ENCODE measurements at regions not wholly inside any gene's neighbourhood (a gene's known extent, or its start where the extent isn't known, plus 50 kb on each side); places are given as distances from the start of the nearest gene placed in this dataset.

- no peaks in the 10 kb centered on the region for H3K4me1 Mint-ChIP-seq
- ATAC-seq, result no peak
Measured at GRCh38 chr16:49056546-49056945, 225.1 kb downstream of the CBLN1 start.

GRCh38 chr16:49055824-49056545 is 225.7 kb downstream of the CBLN1 start:
- Mint-ChIP-seq H3K27me3 (no peaks in the 10 kb centered on the region), H3K4me3 (no peak overlapping the region), H3K4me1 (no peaks in the 10 kb centered on the region), H3K36me3 (ENCODE audit: low read depth) (no peaks in the 10 kb centered on the region), H3K27ac (no peak overlapping the region)
- H3K9me3 ChIP-seq (ENCODE audit: control insufficient read depth, low read length, poor library complexity, severe bottlenecking), result no peaks in the 10 kb centered on the region
- DNase-seq (no peak), ATAC-seq (no peak)

More at GRCh38 chr16:49056546-49056945, 225.1 kb downstream of the CBLN1 start:
- no peak for DNase-seq
- no peaks in the 10 kb centered on the region for H3K9me3 ChIP-seq (ENCODE audit: control insufficient read depth, low read length, poor library complexity, severe bottlenecking)
- Mint-ChIP-seq H3K27ac (no peak overlapping the region), H3K36me3 (ENCODE audit: low read depth) (no peaks in the 10 kb centered on the region), H3K4me3 (no peak overlapping the region), H3K27me3 (no peaks in the 10 kb centered on the region)

GRCh38 chr16:49055291-49055690 is 226.3 kb downstream of the CBLN1 start:
- no peak for ATAC-seq
- H3K36me3 Mint-ChIP-seq (ENCODE audit: low read depth), result no peaks in the 10 kb centered on the region
- H3K4me3 Mint-ChIP-seq, result no peak overlapping the region
- no peaks in the 10 kb centered on the region for H3K4me1 Mint-ChIP-seq
- no peak overlapping the region for H3K27ac Mint-ChIP-seq
- H3K27me3 Mint-ChIP-seq, result no peaks in the 10 kb centered on the region
- no peak for DNase-seq
- H3K9me3 ChIP-seq (ENCODE audit: control insufficient read depth, low read length, poor library complexity, severe bottlenecking), result no peaks in the 10 kb centered on the region

GRCh38 chr16:49054606-49055005 is 227.0 kb downstream of the CBLN1 start:
- Mint-ChIP-seq H3K36me3 (ENCODE audit: low read depth) (no peaks in the 10 kb centered on the region), H3K4me3 (no peak overlapping the region), H3K27me3 (no peaks in the 10 kb centered on the region), H3K27ac (no peak overlapping the region), H3K4me1 (no peaks in the 10 kb centered on the region)
- H3K9me3 ChIP-seq (ENCODE audit: control insufficient read depth, low read length, poor library complexity, severe bottlenecking), result no peaks in the 10 kb centered on the region
- no peak for DNase-seq
- no peak for ATAC-seq

DNA sequence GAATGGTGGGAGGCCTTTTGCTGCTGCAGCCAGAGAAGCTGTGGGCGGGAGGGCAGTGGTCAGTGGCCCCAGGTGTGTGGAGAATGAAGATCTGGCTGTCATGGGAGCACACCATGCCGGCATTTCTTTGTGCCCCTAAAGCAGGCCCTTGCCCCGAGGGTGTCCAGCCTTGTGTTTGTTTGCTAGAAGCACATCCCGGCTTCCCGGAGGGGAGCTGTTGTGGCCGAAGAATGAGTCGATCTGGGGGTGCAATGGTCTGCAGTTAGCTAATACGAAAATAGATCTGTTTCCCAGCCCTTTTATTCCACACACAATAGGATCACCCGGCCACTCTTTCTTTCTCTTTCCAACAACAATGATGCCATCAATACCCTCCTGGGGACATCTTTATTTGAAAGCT is 228.8 kb downstream of the CBLN1 start:
- ATAC-seq, result no peak
- no peaks in the 10 kb centered on the region for H3K36me3 Mint-ChIP-seq (ENCODE audit: low read depth)
- no peak for DNase-seq
- no peaks in the 10 kb centered on the region for H3K9me3 ChIP-seq (ENCODE audit: control insufficient read depth, low read length, poor library complexity, severe bottlenecking)
- no peak overlapping the region for H3K4me3 Mint-ChIP-seq
- H3K4me1 Mint-ChIP-seq, result no peaks in the 10 kb centered on the region
- H3K27me3 Mint-ChIP-seq, result no peaks in the 10 kb centered on the region
- no peak overlapping the region for H3K27ac Mint-ChIP-seq

DNA sequence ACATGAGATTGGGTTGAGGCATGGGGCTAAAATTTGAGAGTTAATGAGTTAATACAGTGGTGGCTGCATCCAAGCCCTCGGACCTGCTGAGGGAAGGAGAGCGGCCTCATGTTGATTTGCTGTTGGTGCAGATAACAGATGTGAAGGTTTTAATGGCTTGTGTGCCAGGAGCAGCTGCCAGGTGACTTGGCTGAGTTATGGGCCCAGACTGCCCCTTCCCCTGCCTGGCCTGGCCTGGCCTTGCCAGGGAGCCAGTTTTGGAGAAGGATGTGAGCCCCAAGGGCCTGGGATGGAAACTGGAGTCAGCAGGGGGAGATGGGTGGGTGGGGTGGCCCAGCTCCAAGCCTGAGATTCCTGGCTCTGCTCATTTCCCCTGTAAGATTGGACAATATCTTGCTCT is 230.1 kb downstream of the CBLN1 start:
- no peaks in the 10 kb centered on the region for H3K27me3 Mint-ChIP-seq
- H3K4me3 Mint-ChIP-seq, result no peak overlapping the region
- H3K9me3 ChIP-seq (ENCODE audit: control insufficient read depth, low read length, poor library complexity, severe bottlenecking), result no peaks in the 10 kb centered on the region
- no peak for ATAC-seq
- no peaks in the 10 kb centered on the region for H3K36me3 Mint-ChIP-seq (ENCODE audit: low read depth)
- DNase-seq, result no peak
- H3K4me1 Mint-ChIP-seq, result no peaks in the 10 kb centered on the region
- H3K27ac Mint-ChIP-seq, result no peak overlapping the region

DNA sequence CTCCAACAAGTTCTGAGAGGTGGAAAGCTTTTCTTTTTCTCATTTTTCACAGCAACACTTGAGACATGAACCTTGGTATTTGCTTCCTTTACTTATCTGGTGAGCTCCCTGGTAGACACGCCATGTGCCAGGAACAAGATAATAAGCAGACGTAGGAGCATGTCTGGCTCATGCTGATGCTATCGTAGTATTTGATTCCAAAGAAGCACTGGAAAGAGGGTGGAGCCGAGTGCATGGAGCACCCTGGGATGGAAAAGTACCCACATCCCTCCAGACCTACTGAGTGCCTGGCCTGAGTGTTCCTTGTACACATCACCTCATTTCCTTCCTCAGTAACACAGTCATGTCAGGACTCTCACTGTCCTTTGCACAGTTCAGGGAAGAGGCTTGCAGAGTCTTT is 231.0 kb downstream of the CBLN1 start:
- no peaks in the 10 kb centered on the region for H3K36me3 Mint-ChIP-seq (ENCODE audit: low read depth)
- no peaks in the 10 kb centered on the region for H3K9me3 ChIP-seq (ENCODE audit: control insufficient read depth, low read length, poor library complexity, severe bottlenecking)
- DNase-seq (no peak), ATAC-seq (no peak)
- H3K4me3 Mint-ChIP-seq, result no peak overlapping the region
- no peaks in the 10 kb centered on the region for H3K27me3 Mint-ChIP-seq
- no peaks in the 10 kb centered on the region for H3K4me1 Mint-ChIP-seq
- no peak overlapping the region for H3K27ac Mint-ChIP-seq

DNA sequence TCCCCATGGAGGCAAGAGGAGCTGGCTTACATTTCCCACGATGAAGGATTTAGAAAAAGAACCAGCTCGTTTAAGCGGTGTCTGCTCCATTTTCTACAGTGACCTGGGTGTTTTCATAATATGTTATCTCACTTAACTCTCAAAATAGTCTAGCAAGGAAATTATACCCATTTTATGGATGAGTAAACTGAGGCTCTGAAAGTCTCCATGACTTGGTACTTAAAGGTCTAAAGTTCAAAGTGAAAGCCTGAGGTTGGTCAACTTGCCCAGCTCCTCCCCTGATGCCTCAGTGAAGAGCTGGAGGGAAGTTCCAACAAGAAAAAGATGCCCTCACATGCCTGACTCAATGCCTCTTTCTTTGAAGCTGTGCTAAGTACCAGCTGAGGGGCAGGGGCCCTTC is 232.0 kb downstream of the CBLN1 start:
- no peaks in the 10 kb centered on the region for H3K9me3 ChIP-seq (ENCODE audit: control insufficient read depth, low read length, poor library complexity, severe bottlenecking)
- Mint-ChIP-seq H3K27me3 (no peaks in the 10 kb centered on the region), H3K4me3 (no peak overlapping the region), H3K4me1 (no peaks in the 10 kb centered on the region), H3K36me3 (ENCODE audit: low read depth) (no peaks in the 10 kb centered on the region), H3K27ac (no peak overlapping the region)
- no peak for ATAC-seq
- no peak for DNase-seq

DNA sequence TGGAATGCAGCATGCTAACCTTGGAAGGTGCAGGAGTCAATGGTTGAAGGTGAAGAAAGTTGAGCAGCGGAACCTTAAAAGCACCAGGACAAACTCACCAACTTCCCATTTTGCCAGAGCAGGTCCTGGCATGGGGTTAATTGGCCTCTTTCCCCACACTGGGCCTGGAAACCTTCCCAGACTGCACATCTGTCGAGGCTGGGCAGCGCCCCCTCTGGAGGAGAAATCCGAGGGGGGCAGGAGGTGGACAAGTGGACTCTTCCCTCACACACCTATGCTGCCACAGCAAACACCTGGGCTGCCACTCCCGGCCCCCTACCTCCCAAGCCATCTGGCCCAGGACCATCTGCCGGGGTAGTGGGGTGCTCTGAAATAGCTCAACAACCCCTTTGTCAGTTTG is 232.4 kb downstream of the CBLN1 start:
- no peak overlapping the region for H3K4me3 Mint-ChIP-seq
- no peak for DNase-seq
- no peaks in the 10 kb centered on the region for H3K4me1 Mint-ChIP-seq
- H3K9me3 ChIP-seq (ENCODE audit: control insufficient read depth, low read length, poor library complexity, severe bottlenecking), result no peaks in the 10 kb centered on the region
- H3K27me3 Mint-ChIP-seq, result no peaks in the 10 kb centered on the region
- H3K27ac Mint-ChIP-seq, result no peak overlapping the region
- no peaks in the 10 kb centered on the region for H3K36me3 Mint-ChIP-seq (ENCODE audit: low read depth)
- no peak for ATAC-seq

DNA sequence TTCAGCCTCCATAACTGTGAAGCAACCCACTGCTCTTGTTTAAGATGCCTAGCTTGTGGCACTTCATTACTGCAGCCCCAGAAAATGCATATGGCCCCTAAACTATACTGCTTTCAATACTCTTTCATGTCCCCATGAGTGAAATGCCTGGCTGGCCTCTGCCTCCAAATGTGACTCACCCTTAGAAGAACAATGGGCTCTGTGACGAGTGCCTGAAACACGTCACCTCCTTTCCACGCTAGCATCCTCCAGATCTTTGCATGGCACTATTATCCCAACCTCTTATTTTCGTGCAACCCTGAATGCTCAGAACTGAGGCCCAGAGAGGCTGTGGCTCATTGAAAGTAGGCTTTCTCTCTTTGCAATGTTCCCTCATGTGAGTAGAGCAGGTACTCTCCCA is 233.1 kb downstream of the CBLN1 start:
- no peak overlapping the region for H3K27ac Mint-ChIP-seq
- H3K4me3 Mint-ChIP-seq, result no peak overlapping the region

GRCh38 chr16:49036126-49036525 is 245.5 kb downstream of the CBLN1 start:
- no peak for ATAC-seq
- H3K9me3 ChIP-seq (ENCODE audit: control insufficient read depth, low read length, poor library complexity, severe bottlenecking), result no peaks in the 10 kb centered on the region
- no peaks in the 10 kb centered on the region for H3K27me3 Mint-ChIP-seq
- H3K36me3 Mint-ChIP-seq (ENCODE audit: low read depth), result no peaks in the 10 kb centered on the region
- no peak for DNase-seq
- H3K4me1 Mint-ChIP-seq, result no peaks in the 10 kb centered on the region
- H3K4me3 Mint-ChIP-seq, result no peak overlapping the region
- no peak overlapping the region for H3K27ac Mint-ChIP-seq

More for the DNA sequence above, 233.1 kb downstream of the CBLN1 start:
- H3K27me3 Mint-ChIP-seq, result no peaks in the 10 kb centered on the region
- no peak for ATAC-seq
- no peaks in the 10 kb centered on the region for H3K4me1 Mint-ChIP-seq
- H3K9me3 ChIP-seq (ENCODE audit: control insufficient read depth, low read length, poor library complexity, severe bottlenecking), result no peaks in the 10 kb centered on the region
- no peak for DNase-seq
- no peaks in the 10 kb centered on the region for H3K36me3 Mint-ChIP-seq (ENCODE audit: low read depth)

- Mint-ChIP-seq H3K27me3 (no peaks in the 10 kb centered on the region), H3K36me3 (ENCODE audit: low read depth) (no peaks in the 10 kb centered on the region), H3K4me1 (no peaks in the 10 kb centered on the region), H3K27ac (no peak overlapping the region), H3K4me3 (no peak overlapping the region)
- ATAC-seq (no peak), DNase-seq (no peak)
- H3K9me3 ChIP-seq (ENCODE audit: control insufficient read depth, low read length, poor library complexity, severe bottlenecking), result no peaks in the 10 kb centered on the region
Measured at GRCh38 chr16:49027420-49027819, 254.2 kb downstream of the CBLN1 start.

DNA sequence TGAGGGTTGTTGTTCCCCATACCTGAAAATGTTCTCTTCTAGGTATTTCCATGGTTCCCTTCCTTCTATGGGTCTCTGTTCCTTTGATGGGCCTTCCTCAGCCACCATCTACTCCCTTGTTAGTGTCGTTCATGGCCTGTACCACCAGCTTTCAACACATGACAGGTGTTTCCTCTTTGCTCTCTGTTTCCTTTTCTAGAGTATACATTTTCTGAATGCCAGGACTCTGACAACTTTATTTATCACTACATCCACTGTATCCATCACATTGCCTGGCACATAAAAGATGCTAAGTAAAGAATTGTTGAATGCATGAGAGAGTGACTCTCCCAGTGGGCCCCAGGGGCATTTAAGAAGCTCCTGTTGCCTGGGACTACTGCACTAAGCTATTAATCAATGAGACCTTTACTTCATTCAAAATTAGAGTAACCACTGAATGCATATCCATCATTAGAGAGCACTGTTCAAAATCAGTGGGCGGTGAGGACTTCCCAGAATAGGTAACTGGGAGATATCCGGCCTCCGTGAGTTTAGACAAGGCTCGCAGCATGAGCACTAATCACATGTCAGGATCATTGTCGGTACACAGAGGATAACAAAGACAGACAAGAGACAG is 255.0 kb downstream of the CBLN1 start:
- H3K27me3 Mint-ChIP-seq, result no peaks in the 10 kb centered on the region
- H3K36me3 Mint-ChIP-seq (ENCODE audit: low read depth), result no peaks in the 10 kb centered on the region
- no peaks in the 10 kb centered on the region for H3K9me3 ChIP-seq (ENCODE audit: control insufficient read depth, low read length, poor library complexity, severe bottlenecking)
- DNase-seq (no peak), ATAC-seq (no peak)
- no peaks in the 10 kb centered on the region for H3K4me1 Mint-ChIP-seq
- no peak overlapping the region for H3K27ac Mint-ChIP-seq
- H3K4me3 Mint-ChIP-seq, result no peak overlapping the region

GRCh38 chr16:49024896-49025295 is 256.7 kb downstream of the CBLN1 start:
- H3K36me3 Mint-ChIP-seq (ENCODE audit: low read depth), result no peaks in the 10 kb centered on the region
- no peak for DNase-seq
- H3K27me3 Mint-ChIP-seq, result no peaks in the 10 kb centered on the region
- H3K27ac Mint-ChIP-seq, result no peak overlapping the region
- no peaks in the 10 kb centered on the region for H3K9me3 ChIP-seq (ENCODE audit: control insufficient read depth, low read length, poor library complexity, severe bottlenecking)
- no peak for ATAC-seq
- no peak overlapping the region for H3K4me3 Mint-ChIP-seq
- no peaks in the 10 kb centered on the region for H3K4me1 Mint-ChIP-seq
